Tongue (tissue), 2 donors: ENCODE measurements at regions not wholly inside any gene's neighbourhood (a gene's known extent, or its start where the extent isn't known, plus 50 kb on each side); places are given as distances from the start of the nearest gene placed in this dataset. TPM values are rescaled to one million over a fixed set of nuclear protein-coding genes. Genes with fewer than 3 reads are reported as not detected.

Experiments used
- DNase-seq: peaks from one replicate; pipeline ENCODE4 v3.0.0-alpha.2; 2015
- small RNA-seq: library from RNA; depleted of rRNA; stranded (forward); fragments of <200 nt; gene quantifications from one replicate; pipeline ENCODE3, GENCODE V24; 2014; ENCODE audit warnings: low replicate concordance

DNA sequence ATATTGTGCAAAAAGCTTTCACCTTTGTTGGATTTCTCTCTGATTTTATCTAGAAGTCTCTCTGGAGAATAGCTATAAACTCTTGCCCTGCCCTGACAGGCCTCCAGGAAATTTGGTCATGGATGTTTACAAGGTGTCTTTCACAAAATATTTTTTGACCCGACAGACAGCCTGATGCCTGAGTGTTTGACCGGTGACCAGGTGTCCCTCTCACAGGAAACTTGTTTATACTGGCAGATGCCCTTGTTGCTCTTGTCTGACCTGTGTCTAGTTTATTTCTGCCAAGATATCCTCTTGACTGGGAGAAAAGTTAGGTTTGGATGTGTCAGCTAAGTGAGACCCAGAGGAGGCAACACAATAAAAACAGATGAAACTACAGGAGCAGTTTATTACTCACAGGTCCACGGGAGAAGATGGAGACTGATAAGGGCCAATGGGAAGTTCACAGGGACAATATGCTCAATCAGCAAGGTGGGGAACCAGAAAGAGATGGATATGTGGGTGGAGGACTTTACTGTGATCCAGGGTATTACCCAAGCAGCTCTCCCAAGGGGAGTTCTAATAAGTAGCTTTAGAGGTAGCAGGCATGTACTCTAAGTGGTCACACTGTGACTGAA lies 243.3 kb downstream of the ARAP2 start:
- no peak for DNase-seq

GRCh38 chr4:36003051-36003450 lies 241.3 kb downstream of the ARAP2 start:
- DNase-seq, result no peak

- DNase-seq, result no peak
Measured at GRCh38 chr4:36004204-36004851, 240.0 kb downstream of the ARAP2 start.

- DNase-seq, result no peak
Measured at GRCh38 chr4:36006226-36006625, 238.1 kb downstream of the ARAP2 start.

GRCh38 chr4:36010397-36010929 lies 233.9 kb downstream of the ARAP2 start:
- DNase-seq, result no peak

- DNase-seq, result no peak
Measured at GRCh38 chr4:36011381-36011780, 232.9 kb downstream of the ARAP2 start.

- no peak for DNase-seq
Measured at GRCh38 chr4:36012503-36012902, 231.8 kb downstream of the ARAP2 start.

DNA sequence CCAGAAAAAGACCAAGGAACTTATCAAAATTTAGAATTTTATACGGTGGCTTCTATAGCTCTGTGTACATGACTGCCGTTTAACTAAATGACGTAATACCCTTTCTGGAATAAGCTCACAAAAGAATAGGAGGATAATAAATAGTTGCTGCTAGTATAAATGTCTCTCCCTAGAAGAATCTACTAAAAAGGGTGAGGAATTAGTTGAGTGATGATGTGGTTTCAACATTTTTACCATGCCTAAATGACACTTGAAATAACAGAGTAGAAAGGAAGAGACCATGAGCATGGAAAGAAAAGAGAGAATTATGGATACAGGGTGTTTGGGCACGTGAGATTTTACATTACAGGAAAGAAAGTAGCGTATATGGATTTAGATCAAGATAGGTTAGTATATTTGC lies 231.1 kb downstream of the ARAP2 start:
- no peak for DNase-seq

Small RNA genes lying in the stretch of these regions (small RNA-seq; reads per million reads assigned to genes)
- gene AC097535.2 (not detected), gene RF01210 (not detected), gene RNU6-573P (not detected)
